Spleen (tissue), 11 donors: ENCODE measurements at regions not wholly inside any gene's neighbourhood (a gene's known extent, or its start where the extent isn't known, plus 50 kb on each side); places are given as distances from the start of the nearest gene placed in this dataset.
A peak's percentile ranks its signal among the peaks of the same experiment; 100 is the strongest.

Experiments
- DNase-seq: peaks from one replicate; pipeline ENCODE4 v3.0.0-alpha.2; 2020
- H3K27ac ChIP-seq, 8 donors: fragments of 200-600 bp; sonication (generic) in 7 of 8; 1 replicate in 4 of 8; 2 replicates in 4 of 8; pipeline versions ENCODE4 v1.5.0 to v1.8.0; 2016 to 2021; ENCODE audit warnings: inconsistent platforms in 4 of 8, mild to moderate bottlenecking in 4 of 8, moderate library complexity in 1 of 8
- H3K27me3 ChIP-seq, 7 donors: fragments of 200-600 bp; sonication (generic) in 6 of 7; replicated peaks in 1 of 7; 1 replicate in 4 of 7; 2 replicates in 3 of 7; pipeline versions ENCODE4 v1.5.0 to v1.8.0; 2016 to 2021; ENCODE audit warnings: inconsistent platforms in 3 of 7, mild to moderate bottlenecking in 1 of 7
- H3K36me3 ChIP-seq, 6 donors: fragments of 200-600 bp; sonication (generic) in 5 of 6; 1 replicate in 4 of 6; 2 replicates in 2 of 6; pipeline versions ENCODE4 v1.5.0 to v1.8.0; 2016 to 2021; ENCODE audit warnings: inconsistent platforms in 2 of 6
- H3K4me1 ChIP-seq, 6 donors: fragments of 200-600 bp; sonication (generic) in 5 of 6; 1 replicate in 3 of 6; 2 replicates in 3 of 6; pipeline versions ENCODE4 v1.5.0 to v1.8.0; 2016 to 2021; ENCODE audit warnings: inconsistent platforms in 3 of 6
- H3K4me3 ChIP-seq, 8 donors: fragments of 200-600 bp; sonication (generic) in 7 of 8; 1 replicate in 4 of 8; 2 replicates in 4 of 8; pipeline versions ENCODE4 v1.5.0 to v1.8.0; 2016 to 2021; ENCODE audit warnings: inconsistent platforms in 4 of 8, mild to moderate bottlenecking in 4 of 8, moderate library complexity in 2 of 8
- H3K9me3 ChIP-seq, 8 donors: fragments of 200-600 bp; sonication (generic) in 7 of 8; 1 replicate in 4 of 8; 2 replicates in 4 of 8; pipeline versions ENCODE4 v1.5.0 to v1.8.0; 2016 to 2021; ENCODE audit warnings: inconsistent platforms in 4 of 8
- CTCF ChIP-seq, 11 experiments: fragments of 200-600 bp in 7 of 11; fragments of 450-650 bp in 4 of 11; sonication (generic) in 4 of 11; IDR thresholded peaks in 8 of 11; conservative IDR thresholded peaks in 3 of 11; 1 replicate in 7 of 11; 2 replicates in 4 of 11; pipeline versions ENCODE4 v1.4.0 to v1.8.0; 2016 to 2021; ENCODE audit warnings: antibody characterized with exemption in 11 of 11, inconsistent platforms in 4 of 11, mild to moderate bottlenecking in 1 of 11
- POLR2A ChIP-seq, 3 donors: fragments of 450-650 bp; IDR thresholded peaks; one replicate each; pipeline ENCODE4 v1.5.1; 2017; ENCODE audit warnings: antibody characterized with exemption in 3 of 3, mild to moderate bottlenecking in 1 of 3
- POLR2AphosphoS5 ChIP-seq, 3 donors: sonication (generic); formaldehyde crosslinking; IDR thresholded peaks; one replicate each; pipeline ENCODE4 v1.5.1; 2017; ENCODE audit warnings: antibody characterized with exemption in 3 of 3
- WGBS, 5 donors: extraction: QIAGEN DNeasy Blood & Tissue Kit in 3 of 5; methylation state at CpG; one replicate each; pipeline versions ENCODE4 v1.1.5 to v1.1.7; 2013 to 2018; 5-methylcytosine and 5-hydroxymethylcytosine counted together
- intact Hi-C: fragments of 100-400 bp; cut with DNase I; formaldehyde crosslinking; loops from one replicate; pipeline ENCODE4 v1.15.0; 2023; ENCODE audit warnings: low total_unique reads
- donor health status: healthy with polysubstance abuse.
- donor health status: DM: no; HTN: no; CAD: no; lungs with moderate emphysema.
- donor health status: DM: no; HTN: no; CAD: no.
- donor health status: Bipolar disorder and iron deficiency.
- donor health status: healthy.
- donor health status: DM: no; HTN: no; CAD: no.
- donor health status: DM: yes; HTN: yes; CAD: no.

GRCh38 chr13:91245288-91245687, 102.2 kb upstream of the MIR17HG start:
- H3K4me1 ChIP-seq: no peaks in the 10 kb centered on the region
- intact Hi-C loops: no loop called here
- no peaks in the 10 kb centered on the region for H3K9me3 ChIP-seq
- WGBS, 5 donors: 54 to 77% (median 68%) methylated on average over 2 of the region's 2 CpGs
- no peaks in the 10 kb centered on the region for H3K36me3 ChIP-seq
- no peak for DNase-seq
- TF ChIP-seq POLR2AphosphoS5 (IDR thresholded peaks at IDR 0.05): no peak
- TF ChIP-seq POLR2A (IDR thresholded peaks at IDR 0.05): no peak
- TF ChIP-seq CTCF (IDR thresholded peaks at IDR 0.05 in 8 of 11, conservative IDR thresholded peaks at IDR 0.05 in 3 of 11): no peak
- H3K4me3 ChIP-seq: no peak overlapping the region
- no peak overlapping the region for H3K27ac ChIP-seq
- H3K27me3 ChIP-seq: peaks cover 0 to 4% (median 0%) of the 10 kb centered on the region in 7 donors

- DNase-seq: no peak
- H3K4me1 ChIP-seq: no peaks in the 10 kb centered on the region
- H3K4me3 ChIP-seq: no peak overlapping the region
- H3K36me3 ChIP-seq: no peaks in the 10 kb centered on the region
- intact Hi-C loops: no loop called here
- TF ChIP-seq CTCF (IDR thresholded peaks at IDR 0.05 in 8 of 11, conservative IDR thresholded peaks at IDR 0.05 in 3 of 11): peak in 1 of 11 experiments; percentile 19
- TF ChIP-seq POLR2AphosphoS5 (IDR thresholded peaks at IDR 0.05): no peak
- TF ChIP-seq POLR2A (IDR thresholded peaks at IDR 0.05): no peak
- peaks cover 0 to 4% (median 0%) of the 10 kb centered on the region in 7 donors for H3K27me3 ChIP-seq
- H3K9me3 ChIP-seq: no peaks in the 10 kb centered on the region
- no peak overlapping the region for H3K27ac ChIP-seq
Measured at GRCh38 chr13:91247768-91248167, 99.7 kb upstream of the MIR17HG start.

- Histone ChIP-seq H3K36me3 (no peaks in the 10 kb centered on the region), H3K9me3 (no peaks in the 10 kb centered on the region), H3K4me1 (no peaks in the 10 kb centered on the region), H3K27me3 (peaks cover 0 to 4% (median 0%) of the 10 kb centered on the region in 7 donors), H3K4me3 (no peak overlapping the region), H3K27ac (no peak overlapping the region)
- 65 to 77% (median 71%) methylated on average over 4 of the region's 4 CpGs for WGBS, 5 donors
- no peak for DNase-seq
- no peak for TF ChIP-seq POLR2A (IDR thresholded peaks at IDR 0.05)
- TF ChIP-seq POLR2AphosphoS5 (IDR thresholded peaks at IDR 0.05): no peak
- peak in 1 of 11 experiments; percentile 0 for TF ChIP-seq CTCF (IDR thresholded peaks at IDR 0.05 in 8 of 11, conservative IDR thresholded peaks at IDR 0.05 in 3 of 11)
- intact Hi-C loops: no loop called here
Measured at GRCh38 chr13:91248249-91248648, 99.2 kb upstream of the MIR17HG start.

GRCh38 chr13:91249370-91249769, 98.1 kb upstream of the MIR17HG start:
- WGBS, 5 donors: 66 to 82% (median 77%) methylated on average over 2 of the region's 2 CpGs
- TF ChIP-seq CTCF (IDR thresholded peaks at IDR 0.05 in 8 of 11, conservative IDR thresholded peaks at IDR 0.05 in 3 of 11) (no peak), POLR2AphosphoS5 (IDR thresholded peaks at IDR 0.05) (no peak), POLR2A (IDR thresholded peaks at IDR 0.05) (no peak)
- Histone ChIP-seq H3K4me3 (no peak overlapping the region), H3K36me3 (no peaks in the 10 kb centered on the region), H3K9me3 (no peaks in the 10 kb centered on the region), H3K27ac (no peak overlapping the region), H3K27me3 (peaks cover 0 to 4% (median 0%) of the 10 kb centered on the region in 7 donors), H3K4me1 (no peaks in the 10 kb centered on the region)
- DNase-seq: no peak
- intact Hi-C loops: no loop called here
